Calu3 (cell line): ENCODE measurements at regions not wholly inside any gene's neighbourhood (a gene's known extent, or its start where the extent isn't known, plus 50 kb on each side); places are given as distances from the start of the nearest gene placed in this dataset.

Experiments
- BruUV-seq: library from RNA; stranded (reverse); fragments of 400-500 nt; replicated peaks from 2 replicates; lab custom pipeline; 2021; lab: Mats Ljungman, UMichigan
- CTCF ChIA-PET: fragments of 300-600 bp; sonication (Branson Sonifier 250); formaldehyde crosslinking; loops from one replicate; lab custom pipeline; 2022; ENCODE audit warnings: antibody characterized with exemption; lab: Charles Lee
- DNase-seq: peaks from one replicate; pipeline ENCODE4 v3.0.0; 2022
- H3K27ac Mint-ChIP-seq: one replicate; pipeline ENCODE4 v1.8.0; 2022; ENCODE audit warnings: mixed read lengths; ENCODE audit not compliant: unreplicated experiment
- H3K27me3 Mint-ChIP-seq: one replicate; pipeline ENCODE4 v1.8.0; 2022; ENCODE audit warnings: mixed read lengths; ENCODE audit not compliant: unreplicated experiment
- H3K36me3 Mint-ChIP-seq: one replicate; pipeline ENCODE4 v1.8.0; 2022; ENCODE audit warnings: mild to moderate bottlenecking, moderate library complexity, mixed read lengths; ENCODE audit not compliant: insufficient read depth, unreplicated experiment
- H3K4me1 Mint-ChIP-seq: one replicate; pipeline ENCODE4 v1.8.0; 2022; ENCODE audit warnings: mild to moderate bottlenecking, low read depth, mixed read lengths; ENCODE audit not compliant: unreplicated experiment
- H3K4me3 Mint-ChIP-seq: one replicate; pipeline ENCODE4 v1.8.0; 2022; ENCODE audit warnings: mild to moderate bottlenecking, low read depth, moderate library complexity, mixed read lengths; ENCODE audit not compliant: unreplicated experiment
- H3K9me3 Mint-ChIP-seq: one replicate; pipeline ENCODE4 v1.8.0; 2022; ENCODE audit warnings: low read depth, mixed read lengths; ENCODE audit not compliant: unreplicated experiment
- CTCF ChIP-seq: fragments of 200-600 bp; IDR thresholded peaks from one replicate; pipeline ENCODE4 v1.8.0; 2022; ENCODE audit warnings: antibody characterized with exemption; ENCODE audit not compliant: unreplicated experiment
- intact Hi-C: fragments of 100-400 bp; cut with micrococcal nuclease; formaldehyde crosslinking; loops from one replicate; pipeline ENCODE4 v1.10.0; 2022; ENCODE audit not compliant: unreplicated experiment

- intact Hi-C loops = no loop called here
- no peak for TF ChIP-seq CTCF
- Mint-ChIP-seq H3K27me3 (no peaks in the 10 kb centered on the region), H3K36me3 (no peaks in the 10 kb centered on the region), H3K4me1 (peaks cover 15% of the 10 kb centered on the region), H3K27ac (no peak overlapping the region), H3K9me3 (no peaks in the 10 kb centered on the region), H3K4me3 (no peak overlapping the region)
- CTCF ChIA-PET = interaction anchor here (0.6 kb wide), 1 partner anchor 74 kb away, joined by 3 read pairs; no protein-coding TSS in a partner anchor
- BruUV-seq = no TSS peak
- no peak for DNase-seq
Measured at GRCh38 chr2:220850116-220850515, 722.0 kb downstream of the EPHA4 start.

GRCh38 chr2:220855296-220855695, 716.8 kb downstream of the EPHA4 start:
- intact Hi-C loops = no loop called here
- CTCF ChIA-PET = no interaction called here
- DNase-seq = no peak
- BruUV-seq = no TSS peak
- no peaks in the 10 kb centered on the region for H3K27me3 Mint-ChIP-seq
- no peak overlapping the region for H3K27ac Mint-ChIP-seq
- no peak overlapping the region for H3K4me3 Mint-ChIP-seq
- H3K36me3 Mint-ChIP-seq = no peaks in the 10 kb centered on the region
- no peaks in the 10 kb centered on the region for H3K4me1 Mint-ChIP-seq
- H3K9me3 Mint-ChIP-seq = no peaks in the 10 kb centered on the region
- no peak for TF ChIP-seq CTCF

- no TSS peak for BruUV-seq
- Mint-ChIP-seq H3K4me1 (no peaks in the 10 kb centered on the region), H3K4me3 (no peak overlapping the region), H3K27ac (no peak overlapping the region), H3K27me3 (no peaks in the 10 kb centered on the region), H3K9me3 (no peaks in the 10 kb centered on the region), H3K36me3 (no peaks in the 10 kb centered on the region)
- TF ChIP-seq CTCF = no peak
- no peak for DNase-seq
- intact Hi-C loops = no loop called here
- CTCF ChIA-PET = interaction anchor here (0.6 kb wide), 1 partner anchor 776 kb away, joined by 3 read pairs; no protein-coding TSS in a partner anchor
Measured at GRCh38 chr2:220856486-220856885, 715.6 kb downstream of the EPHA4 start.

GRCh38 chr2:220857368-220857767, 714.7 kb downstream of the EPHA4 start:
- intact Hi-C loops = no loop called here
- H3K27me3 Mint-ChIP-seq = no peaks in the 10 kb centered on the region
- CTCF ChIA-PET = no interaction called here

More at GRCh38 chr2:220857368-220857767, 714.7 kb downstream of the EPHA4 start:
- H3K36me3 Mint-ChIP-seq = no peaks in the 10 kb centered on the region
- DNase-seq = no peak
- TF ChIP-seq CTCF = no peak
- no TSS peak for BruUV-seq
- H3K27ac Mint-ChIP-seq = no peak overlapping the region
- H3K4me3 Mint-ChIP-seq = no peak overlapping the region
- H3K4me1 Mint-ChIP-seq = no peaks in the 10 kb centered on the region
- H3K9me3 Mint-ChIP-seq = peaks cover 5% of the 10 kb centered on the region
